SIG-M5 treated with dmso at 0.1 percent for 504 hours (cell line): ENCODE measurements at regions not wholly inside any gene's neighbourhood (a gene's known extent, or its start where the extent isn't known, plus 50 kb on each side); places are given as distances from the start of the nearest gene placed in this dataset.
"Not testable (repeated sequence)": the region's sequence is repeated elsewhere in the genome, so short reads cannot be mapped to it uniquely, and the experiment has no call there.

Experiments
- DNase-seq: peaks from one replicate; lab custom pipeline; 2025; ENCODE audit not compliant: unreplicated experiment; lab: John Stamatoyannopoulos, UW

DNA sequence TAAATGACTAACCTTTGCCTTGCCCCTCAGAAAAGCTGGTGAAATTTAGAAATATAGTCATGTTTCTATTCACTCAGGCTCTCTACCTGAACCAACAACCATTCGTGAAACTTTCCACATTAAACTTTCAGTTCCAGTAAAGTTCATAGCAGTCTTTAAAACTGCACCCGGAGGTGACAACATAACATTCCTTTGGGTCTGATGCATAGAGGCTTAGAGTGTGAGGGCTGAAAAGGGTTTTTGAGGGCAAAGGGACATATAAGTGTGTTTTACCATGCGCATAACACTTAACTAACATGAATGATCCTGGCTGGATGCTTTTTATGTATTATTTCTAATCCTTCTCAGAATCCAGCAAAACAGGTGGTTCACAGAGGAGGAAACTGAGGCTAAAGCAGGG lies 471.7 kb upstream of the MCTP2 start:
- no peak for DNase-seq

DNA sequence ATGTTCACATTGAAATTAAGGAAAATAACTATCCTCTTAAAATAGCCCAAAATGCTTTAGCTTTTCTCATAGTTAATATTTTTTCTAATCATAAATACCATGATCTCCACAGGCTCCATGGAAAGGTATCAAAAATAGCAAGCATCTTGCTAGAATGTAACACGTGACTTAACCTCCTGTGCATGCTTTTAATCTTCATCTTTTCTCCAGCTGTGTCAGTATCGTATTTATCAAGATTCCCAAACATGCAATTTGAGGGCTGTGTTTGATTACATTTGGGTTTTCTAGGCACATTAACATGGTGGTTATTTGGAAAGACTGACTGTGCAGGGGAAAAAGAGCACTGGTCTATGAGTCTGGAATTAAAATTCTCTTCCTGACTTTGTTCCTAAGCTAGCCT lies 472.5 kb upstream of the MCTP2 start:
- no peak for DNase-seq

DNA sequence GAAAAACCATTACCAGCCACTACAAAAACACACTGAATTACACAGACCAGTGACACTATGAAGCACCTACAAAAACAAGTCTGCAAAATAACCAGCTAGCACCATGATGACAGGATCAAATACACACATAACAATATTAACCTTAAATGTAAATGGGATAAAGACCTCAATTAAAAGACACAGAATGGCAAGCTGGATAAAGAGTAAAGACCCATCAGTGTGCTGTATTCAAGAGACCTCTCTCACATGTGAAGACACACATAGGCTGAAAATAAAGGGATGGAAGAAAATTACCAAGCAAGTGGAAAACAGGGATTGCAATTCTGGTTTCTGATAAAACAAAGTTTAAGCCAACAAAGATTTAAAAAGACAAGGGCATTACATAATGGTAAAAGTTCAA lies 482.7 kb upstream of the MCTP2 start:
- DNase-seq, result no peak

DNA sequence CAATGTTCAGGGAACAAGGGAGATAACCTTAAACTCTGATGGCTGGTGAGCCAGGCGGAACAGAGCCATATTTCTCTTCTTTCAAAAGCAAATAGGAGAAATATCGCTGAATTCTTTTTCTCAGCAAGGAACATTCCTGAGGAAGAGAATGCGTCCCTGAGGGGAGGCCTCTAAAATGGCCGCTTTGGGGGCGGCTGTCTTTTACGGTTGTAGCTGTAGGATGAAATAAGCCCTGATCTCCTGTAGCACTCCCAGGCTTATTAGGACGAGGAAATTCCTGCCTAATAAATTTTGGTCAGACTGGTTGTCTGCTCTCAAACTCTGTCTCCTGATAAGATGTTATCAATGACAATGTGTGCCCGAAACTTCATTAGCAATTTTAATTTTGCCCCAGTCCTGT lies 496.4 kb upstream of the MCTP2 start:
- DNase-seq, result not testable (repeated sequence)

DNA sequence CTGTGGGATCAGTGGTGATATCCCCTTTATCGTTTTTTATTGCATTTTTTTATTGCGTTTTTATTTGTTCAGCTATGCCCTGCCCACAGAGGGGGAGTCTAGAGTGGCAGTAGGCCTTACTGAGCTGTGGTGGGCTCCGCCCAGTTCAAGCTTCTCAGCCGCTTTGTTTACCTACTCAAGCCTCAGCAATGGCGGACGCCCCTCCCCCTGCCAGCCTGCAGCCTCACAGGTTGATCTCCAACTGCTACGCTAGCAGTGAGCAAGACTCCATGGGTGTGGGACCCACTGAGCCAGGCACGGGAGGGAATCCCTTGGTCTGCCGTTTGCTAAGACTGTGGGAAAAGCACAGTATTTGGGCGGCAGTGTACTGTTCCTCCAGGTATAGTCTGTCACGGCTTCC lies 500.6 kb upstream of the MCTP2 start:
- no peak for DNase-seq

DNA sequence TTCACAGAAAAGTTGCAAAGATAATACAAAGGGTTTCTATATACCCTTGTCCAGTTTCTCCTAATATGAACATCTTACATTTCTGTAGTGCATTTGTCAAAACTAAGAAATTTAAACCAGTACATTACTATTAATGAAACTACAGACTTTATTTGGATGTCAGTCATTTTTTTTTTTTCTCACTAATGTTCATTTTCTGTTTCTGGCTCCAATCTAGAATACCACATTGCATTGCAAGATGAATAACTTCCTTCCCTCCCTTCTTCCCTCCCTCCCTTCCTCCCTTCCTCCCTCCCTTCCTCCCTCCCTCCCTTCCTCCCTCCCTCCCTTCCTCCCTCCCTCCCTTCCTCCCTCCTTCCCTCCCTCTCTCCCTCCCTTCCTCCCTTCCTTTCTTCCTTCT lies 509.2 kb upstream of the MCTP2 start:
- DNase-seq, result no peak

DNA sequence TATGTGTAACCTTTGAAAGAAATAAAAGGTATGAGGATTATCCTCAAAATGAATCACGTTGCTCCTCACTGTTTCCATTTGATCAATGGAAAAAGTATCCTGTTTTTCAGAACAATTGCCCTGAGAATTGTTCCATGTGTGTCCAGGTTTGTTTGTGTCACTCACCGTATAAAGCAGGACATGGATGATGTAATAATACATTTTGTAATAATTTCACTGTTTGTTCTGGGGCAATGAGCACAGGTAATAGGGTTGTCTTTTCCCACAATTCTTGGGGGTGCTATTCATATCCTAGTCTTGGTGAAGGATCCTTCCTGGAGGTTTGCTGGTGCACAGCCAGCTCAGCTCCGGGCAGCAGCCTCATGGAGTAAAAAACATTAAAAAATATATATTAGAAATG lies 510.8 kb upstream of the MCTP2 start:
- DNase-seq, result no peak

DNA sequence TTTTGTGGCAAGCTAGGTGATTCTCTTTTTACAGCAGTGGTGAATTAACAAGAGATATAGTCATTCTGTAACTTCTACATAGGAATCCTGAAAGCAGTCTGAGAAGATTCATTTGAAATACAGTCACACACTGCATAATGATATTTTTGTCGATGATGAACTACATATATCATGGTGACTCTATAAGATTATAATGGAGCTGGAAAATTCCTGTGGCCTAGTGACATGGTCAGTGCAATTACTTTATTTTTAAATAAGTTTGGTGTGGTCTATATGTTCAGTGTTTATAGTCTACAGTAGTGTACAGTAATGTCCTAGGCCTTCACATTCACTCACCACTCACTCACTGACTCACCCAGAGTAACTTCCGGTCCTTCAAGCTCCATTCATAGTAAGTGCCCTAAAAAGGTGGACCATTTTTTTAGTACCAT lies 511.4 kb upstream of the MCTP2 start:
- DNase-seq, result no peak

DNA sequence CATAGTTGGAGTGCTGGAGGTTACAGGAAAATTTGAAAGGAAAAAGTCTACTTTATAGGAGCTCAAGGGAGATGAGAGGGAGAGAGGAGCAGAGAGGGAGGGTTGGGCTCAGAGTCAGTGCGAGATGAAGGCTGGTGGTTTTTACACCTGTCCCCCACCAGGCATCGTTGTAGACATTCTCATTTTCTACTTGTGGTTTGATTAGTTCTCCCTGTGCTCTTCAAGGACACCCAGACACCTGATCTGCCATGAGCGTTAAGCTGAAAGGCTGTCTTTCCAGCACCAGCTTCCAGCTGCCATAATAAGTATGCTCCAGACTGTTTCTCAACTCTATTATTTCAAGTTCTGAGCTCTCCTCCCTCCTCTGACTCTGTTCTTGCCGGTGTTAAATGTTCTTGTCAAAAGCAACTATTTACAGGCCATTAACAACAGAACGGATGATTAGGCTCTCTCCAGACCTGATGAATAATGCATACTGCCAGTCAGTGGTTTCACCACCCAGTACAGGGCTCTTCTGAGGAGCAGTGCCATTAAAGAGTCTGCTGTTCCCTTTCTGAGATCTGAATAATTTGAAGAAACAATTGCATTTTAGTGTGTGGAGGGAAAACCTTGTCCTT lies 514.6 kb upstream of the MCTP2 start:
- no peak for DNase-seq

DNA sequence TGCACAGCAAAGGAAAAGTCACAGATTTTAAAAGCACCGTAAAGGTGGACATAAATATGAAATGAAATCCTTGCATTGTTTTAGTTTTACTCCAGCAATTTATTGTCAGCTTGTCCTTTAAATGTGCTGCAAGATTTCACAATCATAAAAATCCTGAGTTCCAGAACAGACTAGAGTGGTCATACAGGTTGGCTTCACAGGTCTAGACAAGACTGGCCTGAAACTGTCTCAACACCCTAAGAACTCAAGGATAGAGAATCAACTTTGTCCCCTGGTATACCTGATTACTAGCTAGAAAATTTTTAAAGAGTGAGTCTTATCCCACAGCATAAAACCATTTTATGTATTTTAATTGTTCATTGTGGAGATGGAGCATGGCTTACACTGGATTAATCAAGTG lies 521.7 kb upstream of the MCTP2 start:
- DNase-seq, result no peak

DNA sequence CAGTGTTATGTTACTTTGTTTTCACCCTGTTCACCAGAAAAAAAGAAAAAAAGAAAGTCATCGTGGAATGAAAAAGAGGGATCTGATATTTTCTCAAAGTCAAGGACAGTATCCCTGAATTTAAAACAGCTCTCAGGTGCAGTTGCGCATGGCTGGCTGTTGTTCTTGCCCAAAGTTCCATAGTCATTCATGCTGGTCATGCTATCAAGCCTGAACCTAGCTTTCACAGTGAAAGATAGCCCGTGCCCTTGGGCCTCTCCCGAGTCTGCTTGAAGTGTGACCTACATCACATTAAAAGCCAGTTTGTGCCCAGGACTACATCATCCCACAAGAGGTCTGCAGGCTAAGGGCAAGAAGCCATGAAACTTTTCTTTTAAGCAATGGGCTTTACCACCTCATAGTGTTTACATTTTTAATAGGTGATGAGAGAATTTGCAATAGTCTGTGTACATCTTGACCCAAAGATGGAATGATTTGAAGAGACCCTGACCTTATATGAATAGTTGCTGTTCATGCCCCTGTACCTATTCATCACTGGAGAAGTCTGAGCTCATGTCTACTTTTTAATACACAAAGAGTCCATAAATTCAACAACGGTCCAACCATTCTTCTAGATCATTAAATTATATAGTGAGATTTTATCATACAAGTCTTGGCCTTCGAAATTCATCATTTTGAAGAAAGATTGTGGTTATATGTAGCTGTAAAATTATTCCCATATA lies 522.5 kb upstream of the MCTP2 start:
- no peak for DNase-seq

DNA sequence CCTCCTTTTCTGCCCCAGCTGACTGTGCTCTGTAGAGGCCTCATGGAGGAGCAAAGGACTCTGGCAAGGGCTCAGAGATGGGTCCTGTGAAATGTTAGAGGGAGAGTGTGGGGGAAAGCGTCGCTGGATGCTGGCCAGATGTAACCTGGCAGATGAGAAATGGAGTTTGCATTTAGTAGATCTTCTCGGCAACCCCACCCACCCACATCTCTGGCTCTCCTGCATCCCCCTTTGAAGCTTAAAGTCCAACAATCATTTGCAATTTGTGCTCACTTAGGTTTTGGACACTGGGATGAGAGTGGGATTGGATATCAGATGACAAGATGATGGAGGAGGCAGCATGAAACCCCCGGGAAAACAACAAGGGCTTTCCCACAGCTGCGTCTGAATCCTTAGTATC lies 523.6 kb upstream of the MCTP2 start:
- no peak for DNase-seq

DNA sequence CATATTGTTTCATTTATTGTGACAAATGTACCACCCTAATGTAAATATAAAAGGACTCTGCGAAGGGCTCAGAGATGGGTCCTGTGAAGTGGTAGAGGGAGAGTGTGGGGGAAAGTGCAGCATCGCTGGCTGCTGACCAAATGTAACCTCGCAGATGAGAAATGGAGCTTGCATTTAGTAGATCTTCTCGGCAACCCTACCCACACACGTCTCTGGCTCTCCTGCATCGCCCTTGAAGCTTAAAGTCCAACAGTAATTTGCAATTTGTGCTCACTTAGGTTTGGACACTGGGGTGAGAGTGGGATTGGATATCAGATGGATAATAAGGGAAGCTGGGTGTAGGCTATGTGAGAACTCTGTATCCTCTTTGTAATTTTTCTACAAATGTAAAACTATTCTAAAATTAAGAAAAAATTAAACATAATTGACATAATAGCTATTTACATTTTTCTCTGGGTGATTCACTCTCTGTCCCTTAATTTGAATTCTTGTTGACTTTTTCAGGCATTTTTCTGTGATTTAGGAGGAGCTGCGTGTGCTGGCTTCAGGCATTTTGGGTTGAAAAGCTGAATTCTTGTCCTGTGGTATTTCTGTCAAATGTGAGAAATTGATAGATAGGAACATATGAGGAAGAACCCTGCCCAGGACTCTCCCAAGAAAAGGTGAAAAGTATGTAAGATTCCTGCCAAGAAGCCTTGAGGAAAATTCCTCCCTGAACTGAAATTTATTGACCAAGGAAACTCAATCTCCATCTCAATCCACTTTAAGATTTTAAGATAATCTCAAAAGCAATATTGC lies 524.7 kb upstream of the MCTP2 start:
- DNase-seq, result no peak

DNA sequence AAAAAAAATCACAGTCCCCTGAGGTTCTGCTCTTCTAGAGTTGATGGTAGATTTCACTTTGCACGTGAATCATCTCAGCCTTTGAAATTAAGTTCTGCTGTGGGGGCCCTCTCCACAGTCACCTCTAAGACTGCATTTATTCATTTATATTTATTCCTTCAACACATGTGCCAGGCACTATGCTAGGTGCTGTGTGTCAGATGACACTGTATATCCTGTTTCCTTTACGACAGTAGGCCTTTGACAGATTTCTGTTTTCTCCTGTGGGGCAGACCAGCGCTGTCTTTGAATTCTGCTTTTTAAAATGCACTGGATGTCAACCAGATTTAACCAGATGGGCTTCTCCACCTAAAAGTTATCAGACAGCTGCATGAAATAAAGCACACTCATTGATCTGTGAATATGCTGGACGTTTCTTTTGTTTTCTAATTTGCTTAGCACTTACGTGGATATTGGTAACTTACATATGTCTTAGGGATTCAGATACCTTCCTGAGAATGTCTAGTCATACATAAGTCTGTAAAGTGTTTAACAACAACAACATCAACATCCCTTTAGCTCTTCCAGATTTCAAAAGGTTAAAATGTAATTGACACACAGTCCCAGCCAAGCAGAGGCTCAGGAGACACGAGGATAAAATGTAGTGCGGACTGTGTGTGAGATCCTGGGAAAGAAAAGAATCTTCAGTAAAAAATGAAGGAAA lies 525.5 kb upstream of the MCTP2 start:
- DNase-seq, result no peak

DNA sequence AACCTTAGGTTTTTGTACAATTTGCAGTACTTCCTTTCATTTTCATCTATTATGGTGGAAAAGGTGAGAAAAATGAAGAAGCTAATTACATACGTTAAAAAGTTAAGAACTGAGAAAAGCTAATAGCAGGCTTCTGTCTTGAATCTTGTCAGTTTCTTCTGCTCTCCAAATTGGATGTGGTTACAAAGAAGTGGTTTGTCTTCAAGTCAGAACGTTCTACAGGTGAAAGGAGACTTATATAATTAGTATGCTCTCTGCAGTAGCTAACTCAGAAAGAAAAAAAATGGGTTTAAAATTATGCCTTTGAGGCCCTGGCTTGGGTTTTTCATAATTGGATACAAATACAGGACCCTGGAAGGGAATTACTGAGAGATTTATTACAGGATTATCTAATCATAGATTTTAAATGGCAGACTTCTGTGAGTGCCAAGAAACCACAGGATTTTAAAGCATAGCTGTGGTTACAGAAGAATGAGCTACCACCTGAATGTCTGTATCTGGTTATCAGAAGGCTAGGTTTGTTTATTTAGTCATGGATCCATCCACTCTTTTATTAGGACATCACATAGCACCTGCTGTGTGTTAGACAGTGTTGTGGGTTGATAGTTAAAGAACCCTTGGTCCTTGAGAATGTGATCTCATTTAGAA lies 528.1 kb upstream of the MCTP2 start:
- no peak for DNase-seq

DNA sequence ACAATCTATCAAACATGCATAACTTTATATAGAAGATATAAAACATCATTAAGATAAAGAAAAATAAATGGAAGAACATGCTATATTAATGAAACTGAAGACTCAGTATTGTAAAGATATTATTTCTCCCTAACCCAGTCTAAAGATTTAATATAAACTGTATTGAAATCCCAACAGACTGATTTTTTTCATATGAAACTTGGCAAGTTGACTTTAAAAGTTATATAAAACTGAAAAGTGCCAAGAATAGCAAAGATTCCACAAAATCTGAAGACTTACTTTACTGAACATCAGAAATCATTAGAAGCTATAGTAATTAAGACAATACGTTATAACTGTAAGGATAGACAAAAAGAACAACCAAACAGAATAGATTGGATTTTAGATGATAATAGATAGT lies 531.3 kb upstream of the MCTP2 start:
- no peak for DNase-seq

DNA sequence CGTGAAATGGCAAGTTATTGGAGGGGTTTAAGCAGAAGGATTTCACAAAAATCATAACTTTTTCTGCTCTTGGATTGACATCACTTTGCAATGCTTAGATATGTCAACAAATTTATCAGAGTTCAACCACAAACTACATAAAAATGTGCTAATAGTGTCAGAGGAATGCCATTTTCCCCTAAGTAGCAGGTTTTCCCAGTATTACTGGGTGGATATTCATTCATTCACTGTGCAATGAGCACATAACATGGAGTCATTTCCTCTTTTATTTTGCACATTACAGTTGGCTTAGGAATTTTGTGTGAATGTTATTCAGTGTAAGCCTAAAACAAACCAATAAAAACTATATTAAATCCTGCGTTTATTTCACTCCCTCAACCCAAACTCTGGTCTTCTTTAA lies 537.3 kb upstream of the MCTP2 start:
- DNase-seq, result no peak

DNA sequence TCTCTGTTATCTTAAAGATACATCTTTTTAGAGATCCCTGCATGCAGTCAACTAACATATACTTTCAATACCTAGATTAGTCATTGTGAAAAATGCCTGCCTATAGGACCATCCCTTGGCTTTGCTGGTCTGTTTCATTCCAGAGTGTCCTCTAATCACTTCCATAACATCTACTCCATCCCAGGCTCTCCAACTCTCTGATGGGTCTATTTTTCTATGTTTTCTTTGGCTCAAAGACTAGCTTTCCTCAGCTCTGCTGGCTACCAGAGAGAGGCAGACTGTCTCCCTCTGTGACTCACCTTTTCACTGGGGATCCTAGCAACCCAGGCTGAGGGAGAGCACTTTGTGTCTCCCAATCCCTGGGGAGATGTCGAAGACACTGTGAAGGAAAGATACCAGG lies 547.7 kb upstream of the MCTP2 start:
- no peak for DNase-seq

DNA sequence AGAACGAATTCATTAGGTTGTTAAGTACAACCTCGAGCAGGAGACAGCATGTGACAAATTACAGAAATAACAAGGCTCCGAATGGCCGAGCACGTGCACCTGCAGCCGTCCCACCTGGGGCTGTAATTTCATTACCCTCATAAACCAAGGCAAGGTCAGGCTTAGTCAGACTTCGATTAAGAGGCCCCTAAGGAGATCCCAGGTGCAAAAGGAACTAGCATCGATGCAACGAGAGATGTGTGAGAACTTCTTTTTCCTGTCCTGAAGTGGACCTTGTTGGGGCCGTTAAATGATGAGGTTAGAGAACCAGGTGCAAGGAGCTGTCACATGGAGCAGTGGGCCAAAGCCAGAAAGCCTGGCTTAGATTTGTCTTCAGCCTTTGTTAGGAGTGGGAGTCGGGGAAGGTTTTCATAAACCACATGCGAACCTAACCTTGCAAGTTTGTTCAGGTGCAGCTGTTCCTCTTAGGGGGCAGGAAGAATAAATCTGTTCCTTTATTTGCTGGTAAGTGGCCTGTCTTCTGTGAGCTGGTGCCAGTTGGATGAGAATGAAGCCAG lies 559.9 kb upstream of the MCTP2 start:
- DNase-seq, result no peak

DNA sequence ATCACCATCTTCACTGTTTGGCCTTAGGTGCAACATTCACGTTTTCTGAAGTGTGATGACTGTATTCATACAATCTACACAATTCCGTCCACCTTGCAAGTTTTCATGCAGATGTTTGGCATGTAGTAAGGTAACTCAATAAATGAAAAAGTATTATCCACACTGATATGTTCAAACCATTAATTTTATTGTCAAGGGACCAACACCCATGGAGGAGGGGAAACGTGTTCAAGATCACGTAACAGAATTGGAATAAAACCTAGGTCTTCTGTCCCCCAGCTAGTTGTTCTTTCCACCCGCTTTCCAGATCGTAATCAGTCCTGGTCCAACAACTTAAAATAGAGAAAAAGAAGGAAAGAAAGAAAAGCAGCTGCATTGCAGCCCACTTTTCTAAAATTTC lies 560.4 kb upstream of the MCTP2 start:
- DNase-seq, result no peak
